ENCODE measurements at regions not wholly inside any gene's neighbourhood (a gene's known extent, or its start where the extent isn't known, plus 50 kb on each side); places are given as distances from the start of the nearest gene placed in this dataset.

DNA sequence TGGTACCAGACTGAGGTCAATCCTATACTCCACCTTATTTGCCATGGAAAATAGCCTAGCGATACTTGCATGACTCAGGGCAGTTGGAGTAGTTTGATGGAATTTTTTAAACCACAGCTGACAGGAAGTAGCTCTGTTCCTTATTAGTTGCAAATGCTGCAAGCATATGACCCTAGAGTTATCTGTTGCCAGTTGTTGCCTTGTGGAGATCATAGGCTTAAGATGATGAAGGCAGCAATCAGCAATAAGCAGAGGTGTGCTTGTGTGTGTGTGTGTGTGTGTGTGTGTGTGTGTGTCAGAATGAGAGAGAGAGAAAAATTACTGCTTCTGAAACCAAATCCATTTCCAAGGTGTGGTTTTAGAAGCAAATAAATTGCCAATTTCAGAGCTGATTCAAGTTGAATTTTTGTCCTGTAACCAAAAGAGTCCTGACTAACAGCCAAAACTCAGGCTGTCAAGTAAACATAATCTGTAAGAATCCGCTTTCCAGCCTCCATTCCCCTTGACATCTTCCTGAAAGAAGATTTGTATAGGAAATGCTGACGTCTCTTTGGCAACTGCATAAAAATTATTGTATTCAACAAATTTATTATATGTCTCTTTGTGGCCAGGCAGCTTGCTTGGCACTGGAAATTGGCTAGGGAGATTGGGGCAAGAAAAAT, 141.2 kb downstream of the SERPINI1 start:
- in situ Hi-C loops (cut with MboI; ENCODE audit: low sequenced_read_pairs) (no loop called here), intact Hi-C loops (cut with micrococcal nuclease) (no loop called here), dilution Hi-C loops (cut with HindIII; ENCODE audit: low sequenced_read_pairs, unreplicated experiment) (no loop called here)
- Histone ChIP-seq H3K4me2 (ENCODE audit: low read depth, low read length) (no peak overlapping the region), H2BK15ac (ENCODE audit: low read depth, low read length) (no peak overlapping the region), H2BK5ac (ENCODE audit: low read depth, low read length, poor library complexity, severe bottlenecking) (no peak overlapping the region), H3K4me1 (ENCODE audit: control insufficient read depth, insufficient read depth, low read length) (no peaks in the 10 kb centered on the region), H4K91ac (ENCODE audit: insufficient read depth, low read depth, low read length) (no peak overlapping the region), H2BK20ac (ENCODE audit: low read depth, low read length) (no peak overlapping the region), H3K9me1 (ENCODE audit: insufficient read depth, low read length) (no peaks in the 10 kb centered on the region), H4K5ac (ENCODE audit: low read depth, low read length) (no peak overlapping the region), H2BK120ac (ENCODE audit: low read depth, low read length) (no peak overlapping the region), H4K20me1 (ENCODE audit: insufficient read depth, low read length) (no peaks in the 10 kb centered on the region), H3K23ac (ENCODE audit: low read depth, low read length) (no peak overlapping the region), H3K14ac (replicated peaks; ENCODE audit: low read depth, low read length) (no peak overlapping the region), H3K79me1 (ENCODE audit: low read depth in 1 of 2, low read length in 2 of 2) (no peaks in the 10 kb centered on the region), H3K27me3 (ENCODE audit: control insufficient read depth, insufficient read depth, low read length) (no peaks in the 10 kb centered on the region), H3K4me3 (ENCODE audit: insufficient read depth, low read depth, low read length) (no peak overlapping the region), H3K56ac (ENCODE audit: extremely low read depth, insufficient read depth, low read length) (no peak overlapping the region), H3K36me3 (ENCODE audit: control insufficient read depth, insufficient read depth, low read length) (no peaks in the 10 kb centered on the region), H3K9ac (ENCODE audit: low read depth, low read length) (no peak overlapping the region), H2AK5ac (ENCODE audit: low read depth, low read length) (no peak overlapping the region), H2AFZ (replicated peaks; ENCODE audit: low read length, poor library complexity) (no peak overlapping the region), H3K9me3 (ENCODE audit: control insufficient read depth, insufficient read depth, low read length) (no peaks in the 10 kb centered on the region), H4K8ac (ENCODE audit: low read depth in 2 of 2, low read length in 2 of 2) (no peak overlapping the region), H3K18ac (ENCODE audit: low read depth, low read length) (no peak overlapping the region), H3K27ac (ENCODE audit: insufficient read depth, low read length) (no peak overlapping the region), H3K4ac (ENCODE audit: low read depth, low read length) (no peak overlapping the region), H2AK9ac (replicated peaks; ENCODE audit: low read depth, low read length, poor library complexity) (no peak overlapping the region)
- no peak for TF ChIP-seq CHD1 (IDR thresholded peaks at IDR 0.05; ENCODE audit: low read depth, low read length)
- WGBS, 2 experiments (ENCODE audit: extremely low coverage in 2 of 2, insufficient read length in 1 of 2): no CpG with 5 or more reads among the region's 3 CpGs
- peak; percentile 56 for DNase-seq
- ATAC-seq (ENCODE audit: low read depth): peak; percentile 77
- BruUV-seq (replicated peaks): no TSS peak
- POLR2A ChIA-PET (ENCODE audit: unreplicated experiment): interaction anchor here (0.6 kb wide), 1 partner anchor 300 kb away, joined by 7 read pairs; no protein-coding TSS in a partner anchor
- CTCF ChIA-PET: interaction anchor here (0.6 to 1.5 kb wide), 4 partner anchors 8 to 164 kb away, joined by 3 to 6 read pairs (median 4); no protein-coding TSS in a partner anchor

Data from IMR-90 (cell line).